IMR-90 (cell line): ENCODE measurements at regions not wholly inside any gene's neighbourhood (a gene's known extent, or its start where the extent isn't known, plus 50 kb on each side); places are given as distances from the start of the nearest gene placed in this dataset.

ENCODE experiments used
- ATAC-seq: fragments of 200-7000 bp; cut with Tn5 transposase; 2 replicates; pipeline ENCODE4 v1.9.1; 2020; ENCODE audit warnings: low read depth, mild to moderate bottlenecking, moderate library complexity
- BruUV-seq: library from RNA; stranded (reverse); fragments of 400-500 nt; replicated peaks from 2 replicates; lab custom pipeline; 2021; lab: Mats Ljungman, UMichigan
- CTCF ChIA-PET: fragments of 300-600 bp; formaldehyde crosslinking; extraction: SDS; loops from one replicate; lab custom pipeline; 2021; ENCODE audit warnings: antibody characterized with exemption; lab: Yijun Ruan, JAX
- POLR2A ChIA-PET: fragments of 300-600 bp; sonication (Branson Sonifier 250); formaldehyde crosslinking; loops from one replicate; lab custom pipeline; 2022; ENCODE audit warnings: antibody characterized with exemption; ENCODE audit not compliant: unreplicated experiment; lab: Charles Lee
- DNase-seq: peaks from one replicate; pipeline ENCODE4 v3.0.0; 2013
- H2AFZ ChIP-seq: replicated peaks from 2 replicates; pipeline ENCODE3; 2013; ENCODE audit warnings: low read length, mild to moderate bottlenecking; ENCODE audit not compliant: poor library complexity
- H2AK5ac ChIP-seq: 2 replicates; pipeline ENCODE4 v1.6.1; 2013; ENCODE audit warnings: low read depth, low read length, inconsistent platforms
- H2AK9ac ChIP-seq: replicated peaks from 2 replicates; pipeline ENCODE3; 2013; ENCODE audit warnings: mild to moderate bottlenecking, low read depth, low read length, moderate library complexity; ENCODE audit not compliant: poor library complexity
- H2BK120ac ChIP-seq: 2 replicates; pipeline ENCODE4 v1.6.1; 2013; ENCODE audit warnings: low read depth, low read length, inconsistent platforms
- H2BK15ac ChIP-seq: 3 replicates; pipeline ENCODE4 v1.6.1; 2013; ENCODE audit warnings: low read depth, low read length, inconsistent platforms
- H2BK20ac ChIP-seq: 2 replicates; pipeline ENCODE4 v1.6.1; 2013; ENCODE audit warnings: low read depth, mild to moderate bottlenecking, inconsistent platforms, low read length, moderate library complexity
- H2BK5ac ChIP-seq: 2 replicates; pipeline ENCODE4 v1.6.1; 2013; ENCODE audit warnings: mild to moderate bottlenecking, low read depth, low read length, inconsistent platforms; ENCODE audit not compliant: poor library complexity, severe bottlenecking
- H3K14ac ChIP-seq: replicated peaks from 2 replicates; pipeline ENCODE4 v1.6.1; 2013; ENCODE audit warnings: low read depth, low read length, inconsistent platforms
- H3K18ac ChIP-seq: 2 replicates; pipeline ENCODE4 v1.6.1; 2013; ENCODE audit warnings: low read depth, low read length, control low read depth
- H3K23ac ChIP-seq: 2 replicates; pipeline ENCODE4 v1.6.1; 2013; ENCODE audit warnings: low read depth, low read length, inconsistent platforms
- H3K27ac ChIP-seq: 2 replicates; pipeline ENCODE4 v1.5.1; 2013; ENCODE audit warnings: mild to moderate bottlenecking, control low read depth, low read length; ENCODE audit not compliant: insufficient read depth
- H3K27me3 ChIP-seq: 2 replicates; pipeline ENCODE4 v1.6.1; 2013; ENCODE audit warnings: low read length; ENCODE audit not compliant: control insufficient read depth, insufficient read depth
- H3K36me3 ChIP-seq: 2 replicates; pipeline ENCODE4 v1.6.1; 2013; ENCODE audit warnings: low read length, mixed read lengths; ENCODE audit not compliant: control insufficient read depth, insufficient read depth
- H3K4ac ChIP-seq: 2 replicates; pipeline ENCODE4 v1.6.1; 2013; ENCODE audit warnings: low read depth, low read length, inconsistent platforms
- H3K4me1 ChIP-seq: 2 replicates; pipeline ENCODE4 v1.6.1; 2013; ENCODE audit warnings: low read length, mixed read lengths; ENCODE audit not compliant: control insufficient read depth, insufficient read depth
- H3K4me2 ChIP-seq: 2 replicates; pipeline ENCODE4 v1.6.1; 2013; ENCODE audit warnings: low read depth, mild to moderate bottlenecking, control low read depth, low read length, moderate library complexity
- H3K4me3 ChIP-seq: 2 replicates; pipeline ENCODE4 v1.5.1; 2013; ENCODE audit warnings: low read depth, mild to moderate bottlenecking, control low read depth, low read length, moderate library complexity; ENCODE audit not compliant: insufficient read depth
- H3K56ac ChIP-seq: 2 replicates; pipeline ENCODE4 v1.6.1; 2013; ENCODE audit warnings: low read length, inconsistent platforms; ENCODE audit not compliant: insufficient read depth; ENCODE audit errors: extremely low read depth
- H3K79me1 ChIP-seq, 2 experiments: 2 replicates each; pipeline ENCODE4 v1.6.1; 2013; ENCODE audit warnings: low read length in 2 of 2, inconsistent platforms in 1 of 2, low read depth in 1 of 2
- H3K9ac ChIP-seq: 2 replicates; pipeline ENCODE4 v1.6.1; 2013; ENCODE audit warnings: low read depth, low read length, control low read depth
- H3K9me1 ChIP-seq: 2 replicates; pipeline ENCODE4 v1.6.1; 2013; ENCODE audit warnings: low read length, inconsistent platforms; ENCODE audit not compliant: insufficient read depth
- H3K9me3 ChIP-seq: 2 replicates; pipeline ENCODE4 v1.6.1; 2013; ENCODE audit warnings: low read length; ENCODE audit not compliant: control insufficient read depth, insufficient read depth
- H4K20me1 ChIP-seq: 2 replicates; pipeline ENCODE4 v1.6.1; 2013; ENCODE audit warnings: low read length, inconsistent platforms; ENCODE audit not compliant: insufficient read depth
- H4K5ac ChIP-seq: 2 replicates; pipeline ENCODE4 v1.6.1; 2013; ENCODE audit warnings: mild to moderate bottlenecking, low read depth, low read length, control low read depth
- H4K8ac ChIP-seq, 2 experiments: 2 replicates each; pipeline ENCODE4 v1.6.1; 2013; ENCODE audit warnings: low read depth in 2 of 2, low read length in 2 of 2, control low read depth in 1 of 2, inconsistent platforms in 1 of 2
- H4K91ac ChIP-seq: 2 replicates; pipeline ENCODE4 v1.6.1; 2013; ENCODE audit warnings: low read depth, low read length, inconsistent platforms; ENCODE audit not compliant: insufficient read depth
- BHLHE40 ChIP-seq: fragments of 150-350 bp; IDR thresholded peaks from 2 replicates; pipeline ENCODE4 v1.6.1; 2016; ENCODE audit warnings: mild to moderate bottlenecking, low read depth, low read length
- CEBPB ChIP-seq: IDR thresholded peaks from 2 replicates; pipeline ENCODE4 v1.6.1; 2012; ENCODE audit warnings: low read depth, low read length, improper control_type of control experiment
- CHD1 ChIP-seq: IDR thresholded peaks from 2 replicates; pipeline ENCODE4 v1.6.1; 2012; ENCODE audit warnings: low read depth, low read length, improper control_type of control experiment
- CTCF ChIP-seq: conservative IDR thresholded peaks from 2 replicates; pipeline ENCODE4 v1.5.1; 2012; ENCODE audit warnings: mild to moderate bottlenecking, low read depth, low read length, improper control_type of control experiment
- ELK1 ChIP-seq: fragments of 150-350 bp; IDR thresholded peaks from 2 replicates; pipeline ENCODE4 v1.6.1; 2016; ENCODE audit warnings: low read depth, mild to moderate bottlenecking, low read length, moderate library complexity, borderline replicate concordance
- FOS ChIP-seq: fragments of 150-350 bp; IDR thresholded peaks from 2 replicates; pipeline ENCODE4 v1.6.1; 2016; ENCODE audit warnings: low read depth, low read length
- MAFK ChIP-seq: IDR thresholded peaks from 2 replicates; pipeline ENCODE4 v1.6.1; 2012; ENCODE audit warnings: low read depth, low read length, improper control_type of control experiment
- MAZ ChIP-seq: IDR thresholded peaks from 2 replicates; pipeline ENCODE4 v1.6.1; 2012; ENCODE audit warnings: low read depth, mild to moderate bottlenecking, low read length, improper control_type of control experiment, moderate library complexity, borderline replicate concordance
- MXI1 ChIP-seq: IDR thresholded peaks from 2 replicates; pipeline ENCODE4 v1.6.1; 2012; ENCODE audit warnings: low read depth, mild to moderate bottlenecking, low read length, moderate library complexity, borderline replicate concordance
- NFE2L2 ChIP-seq: fragments of 150-350 bp; IDR thresholded peaks from 2 replicates; pipeline ENCODE4 v1.6.1; 2016; ENCODE audit warnings: low read depth, mild to moderate bottlenecking, low read length
- POLR2A ChIP-seq: IDR thresholded peaks from 2 replicates; pipeline ENCODE4 v1.6.1; 2012; ENCODE audit warnings: mild to moderate bottlenecking, low read depth, low read length
- RAD21 ChIP-seq: IDR thresholded peaks from 2 replicates; pipeline ENCODE4 v1.6.1; 2012; ENCODE audit warnings: low read length, improper control_type of control experiment
- RCOR1 ChIP-seq: IDR thresholded peaks from 2 replicates; pipeline ENCODE4 v1.6.1; 2012; ENCODE audit warnings: mild to moderate bottlenecking, low read length, improper control_type of control experiment; ENCODE audit not compliant: insufficient replicate concordance
- RFX5 ChIP-seq: IDR thresholded peaks from 2 replicates; pipeline ENCODE4 v1.8.0; 2012; ENCODE audit warnings: low read depth, mild to moderate bottlenecking, low read length, moderate library complexity
- SMC3 ChIP-seq: fragments of 150-350 bp; IDR thresholded peaks from 2 replicates; pipeline ENCODE4 v1.6.1; 2016; ENCODE audit warnings: low read depth, mild to moderate bottlenecking, antibody characterized with exemption, low read length, moderate library complexity
- USF2 ChIP-seq: fragments of 150-350 bp; IDR thresholded peaks from 2 replicates; pipeline ENCODE4 v1.6.1; 2017; ENCODE audit warnings: mild to moderate bottlenecking, antibody characterized with exemption, low read length, low read depth
- WGBS, 2 experiments: methylation state at CpG; one replicate each; pipeline versions ENCODE4 v1.1.5 to v1.1.7; 2013; ENCODE audit warnings: missing lambda C conversion rate in 2 of 2; ENCODE audit not compliant: insufficient read length in 1 of 2; ENCODE audit errors: extremely low coverage in 2 of 2; 5-methylcytosine and 5-hydroxymethylcytosine counted together
- dilution Hi-C: fragments of 300-500 bp; cut with HindIII; formaldehyde crosslinking; loops from one replicate; pipeline ENCODE4 v1.14.3; 2018; ENCODE audit warnings: low sequenced_read_pairs; ENCODE audit not compliant: unreplicated experiment
- in situ Hi-C: fragments of 300-500 bp; cut with MboI; formaldehyde crosslinking; loops from 3 replicates; pipeline ENCODE4 v1.14.3; 2019; ENCODE audit warnings: low sequenced_read_pairs, inconsistent platforms, mixed read lengths
- intact Hi-C: fragments of 100-400 bp; cut with micrococcal nuclease; formaldehyde crosslinking; loops from 2 replicates; pipeline ENCODE4 v1.10.0; 2022

GRCh38 chr4:25513814-25514213 lies 136.8 kb downstream of the ANAPC4 start:
- DNase-seq (no peak), ATAC-seq (no peak)
- Histone ChIP-seq H3K9me3 (no peaks in the 10 kb centered on the region), H3K4me3 (no peak overlapping the region), H3K56ac (no peak overlapping the region), H4K5ac (no peak overlapping the region), H4K91ac (no peak overlapping the region), H3K27ac (no peak overlapping the region), H3K14ac (no peak overlapping the region), H2BK15ac (no peak overlapping the region), H3K9me1 (no peaks in the 10 kb centered on the region), H3K9ac (no peak overlapping the region), H2AK5ac (no peak overlapping the region), H3K4me2 (no peak overlapping the region), H3K4me1 (no peaks in the 10 kb centered on the region), H2BK20ac (no peak overlapping the region), H4K8ac (no peak overlapping the region), H3K4ac (no peak overlapping the region), H3K27me3 (peaks cover 8% of the 10 kb centered on the region), H2BK120ac (no peak overlapping the region), H3K23ac (no peak overlapping the region), H4K20me1 (no peaks in the 10 kb centered on the region), H3K36me3 (no peaks in the 10 kb centered on the region), H3K79me1 (no peaks in the 10 kb centered on the region), H3K18ac (no peak overlapping the region), H2AK9ac (no peak overlapping the region), H2AFZ (no peak overlapping the region), H2BK5ac (no peak overlapping the region)
- no TSS peak for BruUV-seq
- POLR2A ChIA-PET = no interaction called here
- intact Hi-C loops = no loop called here
- no CpG with 5 or more reads among the region's 4 CpGs for WGBS, 2 experiments
- CTCF ChIA-PET = no interaction called here
- TF ChIP-seq SMC3 (no peak), RCOR1 (no peak), CHD1 (no peak), USF2 (no peak), POLR2A (no peak), MXI1 (no peak), MAZ (no peak), BHLHE40 (no peak), CEBPB (no peak), RAD21 (no peak), ELK1 (no peak), CTCF (no peak), RFX5 (no peak), FOS (no peak), MAFK (no peak), NFE2L2 (no peak)
- in situ Hi-C loops = no loop called here
- dilution Hi-C loops = no loop called here
